HEK293T (cell line): ENCODE measurements at regions not wholly inside any gene's neighbourhood (a gene's known extent, or its start where the extent isn't known, plus 50 kb on each side); places are given as distances from the start of the nearest gene placed in this dataset.

Source experiments
- ARNT ChIP-seq: fragments of 450-650 bp; IDR thresholded peaks from 2 replicates; pipeline ENCODE4 v1.6.1; 2017; ENCODE audit warnings: mild to moderate bottlenecking
- BHLHE40 ChIP-seq: fragments of 450-650 bp; IDR thresholded peaks from 2 replicates; pipeline ENCODE4 v1.6.1; 2016; ENCODE audit warnings: mild to moderate bottlenecking, moderate library complexity, borderline replicate concordance
- FOXA1 ChIP-seq: fragments of 450-650 bp; IDR thresholded peaks from 2 replicates; pipeline ENCODE4 v1.6.1; 2016; ENCODE audit warnings: mild to moderate bottlenecking
- FOXK2 ChIP-seq: fragments of 450-650 bp; IDR thresholded peaks from 2 replicates; pipeline ENCODE4 v1.6.1; 2016; ENCODE audit warnings: mild to moderate bottlenecking
- FOXM1 ChIP-seq: fragments of 450-650 bp; IDR thresholded peaks from 2 replicates; pipeline ENCODE4 v1.6.1; 2017; ENCODE audit warnings: mild to moderate bottlenecking, borderline replicate concordance
- HDGF ChIP-seq: fragments of 450-650 bp; IDR thresholded peaks from 2 replicates; pipeline ENCODE4 v1.6.1; 2017; ENCODE audit warnings: antibody characterized with exemption, borderline replicate concordance
- L3MBTL2 ChIP-seq: fragments of 450-650 bp; conservative IDR thresholded peaks from 2 replicates; pipeline ENCODE4 v1.6.1; 2016; ENCODE audit warnings: mild to moderate bottlenecking
- NFRKB ChIP-seq: fragments of 450-650 bp; IDR thresholded peaks from 2 replicates; pipeline ENCODE4 v1.6.1; 2016; ENCODE audit warnings: mild to moderate bottlenecking, moderate library complexity
- PKNOX1 ChIP-seq: fragments of 450-650 bp; IDR thresholded peaks from 2 replicates; pipeline ENCODE4 v1.6.1; 2016
- SP1 ChIP-seq: fragments of 450-650 bp; IDR thresholded peaks from 2 replicates; pipeline ENCODE4 v1.6.1; 2017
- SUZ12 ChIP-seq: fragments of 450-650 bp; IDR thresholded peaks from 2 replicates; pipeline ENCODE4 v1.6.1; 2016; ENCODE audit warnings: mild to moderate bottlenecking
- TARDBP ChIP-seq: fragments of 450-650 bp; IDR thresholded peaks from 2 replicates; pipeline ENCODE4 v1.6.1; 2016
- ZNF384 ChIP-seq: fragments of 450-650 bp; IDR thresholded peaks from 2 replicates; pipeline ENCODE4 v1.6.1; 2016

- TF ChIP-seq PKNOX1 = no peak
- TF ChIP-seq L3MBTL2 = no peak
- no peak for TF ChIP-seq HDGF
- TF ChIP-seq BHLHE40 = no peak
- no peak for TF ChIP-seq FOXA1
- TF ChIP-seq FOXK2 = no peak
- no peak for TF ChIP-seq SUZ12
- TF ChIP-seq ARNT = no peak
- no peak for TF ChIP-seq TARDBP
- no peak for TF ChIP-seq ZNF384
- TF ChIP-seq NFRKB = no peak
- TF ChIP-seq FOXM1 = no peak
- TF ChIP-seq SP1 = no peak
These were observed 525.6 kb downstream of the INSC start for GRCh38 chr11:15640318-15640717.
